AG04450 (cell line): ENCODE measurements at regions not wholly inside any gene's neighbourhood (a gene's known extent, or its start where the extent isn't known, plus 50 kb on each side); places are given as distances from the start of the nearest gene placed in this dataset.
A peak's percentile ranks its signal among the peaks of the same experiment; 100 is the strongest.
"Not testable (repeated sequence)": the region's sequence is repeated elsewhere in the genome, so short reads cannot be mapped to it uniquely, and the experiment has no call there.

ENCODE experiments used
- CTCF ChIA-PET: fragments of 300-600, 350-600 bp; formaldehyde crosslinking; extraction: SDS; loops from one replicate; lab custom pipeline; 2022; ENCODE audit warnings: antibody characterized with exemption, inconsistent platforms; lab: Charles Lee
- POLR2A ChIA-PET: fragments of 350-600 bp; formaldehyde crosslinking; extraction: SDS; loops from one replicate; lab custom pipeline; 2021; ENCODE audit warnings: antibody characterized with exemption, inconsistent platforms; lab: Yijun Ruan, JAX
- DNase-seq: peaks from one replicate; pipeline ENCODE4 v3.0.0-alpha.2; 2011; ENCODE audit warnings: low read depth, low spot score
- H3K27ac ChIP-seq: one replicate; pipeline ENCODE4 v1.5.1; 2012; ENCODE audit warnings: low read depth, low read length, control low read depth
- H3K27me3 ChIP-seq: one replicate; pipeline ENCODE4 v1.6.0; 2012; ENCODE audit warnings: low read length; ENCODE audit not compliant: control insufficient read depth, insufficient read depth
- H3K4me3 ChIP-seq: 2 replicates; pipeline ENCODE4 v1.5.1; 2011; ENCODE audit warnings: mild to moderate bottlenecking, low read depth, low read length, control low read depth
- H3K9me3 ChIP-seq: 2 replicates; pipeline ENCODE4 v1.5.1; 2012; ENCODE audit warnings: low read length; ENCODE audit not compliant: control insufficient read depth, insufficient read depth
- TF ChIP-seq, protein P1 (sequence below): IDR thresholded peaks from 2 replicates; pipeline ENCODE4 v1.5.1; 2011; ENCODE audit warnings: low read depth, low read length, control low read depth, inconsistent platforms

GRCh38 chr2:55779459-55780421 lies 86.1 kb upstream of the PNPT1 start:
- TF ChIP-seq, protein P1, sequence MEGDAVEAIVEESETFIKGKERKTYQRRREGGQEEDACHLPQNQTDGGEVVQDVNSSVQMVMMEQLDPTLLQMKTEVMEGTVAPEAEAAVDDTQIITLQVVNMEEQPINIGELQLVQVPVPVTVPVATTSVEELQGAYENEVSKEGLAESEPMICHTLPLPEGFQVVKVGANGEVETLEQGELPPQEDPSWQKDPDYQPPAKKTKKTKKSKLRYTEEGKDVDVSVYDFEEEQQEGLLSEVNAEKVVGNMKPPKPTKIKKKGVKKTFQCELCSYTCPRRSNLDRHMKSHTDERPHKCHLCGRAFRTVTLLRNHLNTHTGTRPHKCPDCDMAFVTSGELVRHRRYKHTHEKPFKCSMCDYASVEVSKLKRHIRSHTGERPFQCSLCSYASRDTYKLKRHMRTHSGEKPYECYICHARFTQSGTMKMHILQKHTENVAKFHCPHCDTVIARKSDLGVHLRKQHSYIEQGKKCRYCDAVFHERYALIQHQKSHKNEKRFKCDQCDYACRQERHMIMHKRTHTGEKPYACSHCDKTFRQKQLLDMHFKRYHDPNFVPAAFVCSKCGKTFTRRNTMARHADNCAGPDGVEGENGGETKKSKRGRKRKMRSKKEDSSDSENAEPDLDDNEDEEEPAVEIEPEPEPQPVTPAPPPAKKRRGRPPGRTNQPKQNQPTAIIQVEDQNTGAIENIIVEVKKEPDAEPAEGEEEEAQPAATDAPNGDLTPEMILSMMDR = no peak
- CTCF ChIA-PET = interaction anchor here (0.6 to 3.2 kb wide), 4 partner anchors 8 to 222 kb away, joined by 3 to 12 read pairs (median 3); no protein-coding TSS in a partner anchor
- Histone ChIP-seq H3K9me3 (no peaks in the 10 kb centered on the region), H3K27ac (no peak overlapping the region), H3K4me3 (no peak overlapping the region), H3K27me3 (no peaks in the 10 kb centered on the region)
- peak; percentile 55 for DNase-seq
- POLR2A ChIA-PET = no interaction called here

DNA sequence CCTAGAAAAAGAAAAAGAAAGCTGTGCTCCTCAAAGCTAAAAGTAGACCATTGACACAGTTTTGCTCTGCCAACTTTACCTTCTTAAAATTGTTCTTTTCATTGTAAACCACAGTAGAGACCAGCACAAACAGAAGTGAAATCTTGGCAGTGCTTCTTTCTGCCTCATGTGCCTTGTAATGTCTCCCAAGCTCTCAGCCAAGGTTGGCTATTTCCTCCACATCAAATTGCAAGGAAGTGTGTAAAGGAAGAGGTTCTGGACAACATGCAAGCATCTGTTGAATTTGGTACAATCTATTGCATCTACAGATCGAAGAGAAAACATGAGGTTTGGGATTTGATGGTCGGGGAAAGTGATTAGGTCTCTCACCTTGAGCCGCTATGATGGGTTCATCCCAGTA lies 83.3 kb upstream of the PNPT1 start:
- no peaks in the 10 kb centered on the region for H3K9me3 ChIP-seq
- ChIA-PET POLR2A (no interaction called here), CTCF (interaction anchor here (0.8 to 1.2 kb wide), 2 partner anchors 59 to 233 kb away, joined by 3 to 9 read pairs; no protein-coding TSS in a partner anchor)
- H3K27me3 ChIP-seq = no peaks in the 10 kb centered on the region
- no peak overlapping the region for H3K27ac ChIP-seq
- TF ChIP-seq, protein P1 = no peak
- H3K4me3 ChIP-seq = no peak overlapping the region
- DNase-seq = no peak

GRCh38 chr2:55776479-55776878 lies 82.8 kb upstream of the PNPT1 start:
- CTCF ChIA-PET = interaction anchor here (0.8 to 1.2 kb wide), 2 partner anchors 58 to 233 kb away, joined by 3 to 9 read pairs; no protein-coding TSS in a partner anchor
- Histone ChIP-seq H3K4me3 (no peak overlapping the region), H3K9me3 (no peaks in the 10 kb centered on the region), H3K27me3 (no peaks in the 10 kb centered on the region), H3K27ac (no peak overlapping the region)
- POLR2A ChIA-PET = no interaction called here
- TF ChIP-seq, protein P1 = no peak
- DNase-seq = no peak

- no peak for DNase-seq
- Histone ChIP-seq H3K9me3 (no peaks in the 10 kb centered on the region), H3K4me3 (no peak overlapping the region), H3K27me3 (no peaks in the 10 kb centered on the region), H3K27ac (no peak overlapping the region)
- ChIA-PET POLR2A (no interaction called here), CTCF (no interaction called here)
- TF ChIP-seq, protein P1 = no peak
These were observed 82.2 kb upstream of the PNPT1 start for GRCh38 chr2:55775828-55776227.

DNA sequence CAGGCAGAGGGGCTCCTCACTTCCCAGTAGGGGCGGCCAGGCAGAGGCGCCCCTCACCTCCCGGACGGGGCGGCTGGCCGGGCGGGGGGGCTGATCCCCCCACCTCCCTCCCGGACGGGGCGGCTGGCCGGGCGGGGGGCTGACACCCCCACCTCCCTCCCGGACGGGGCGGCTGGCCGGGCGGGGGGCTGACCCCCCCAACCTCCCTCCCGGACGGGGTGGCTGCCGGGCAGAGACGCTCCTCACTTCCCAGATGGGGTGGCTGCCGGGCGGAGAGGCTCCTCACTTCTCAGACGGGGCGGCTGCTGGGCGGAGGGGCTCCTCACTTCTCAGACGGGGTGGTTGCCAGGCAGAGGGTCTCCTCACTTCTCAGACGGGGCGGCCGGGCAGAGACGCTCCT lies 80.0 kb upstream of the PNPT1 start:
- DNase-seq, CTCF ChIA-PET, H3K27me3 ChIP-seq, H3K9me3 ChIP-seq, H3K27ac ChIP-seq, POLR2A ChIA-PET, H3K4me3 ChIP-seq: not testable (repeated sequence)
